ENCODE measurements at regions not wholly inside any gene's neighbourhood (a gene's known extent, or its start where the extent isn't known, plus 50 kb on each side); places are given as distances from the start of the nearest gene placed in this dataset.

DNA sequence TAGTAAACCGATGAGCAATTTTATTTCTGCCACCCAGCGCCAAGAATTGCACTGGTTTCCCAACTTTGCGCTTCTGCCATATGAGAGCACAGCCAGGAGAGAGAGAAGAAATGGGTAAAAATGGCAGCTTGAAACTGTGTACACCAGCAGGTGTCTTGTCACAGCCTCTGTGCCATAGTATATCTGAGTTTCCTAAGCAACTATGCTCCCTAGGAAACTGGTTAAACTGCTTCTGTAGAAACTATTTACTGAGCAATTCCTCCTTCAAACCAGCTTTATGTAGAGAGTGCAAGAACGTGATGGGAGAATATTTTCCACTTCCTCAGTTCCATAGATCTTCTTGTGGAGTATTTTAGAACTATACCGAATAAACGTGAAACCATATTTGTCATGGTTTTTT lies 1361.3 kb downstream of the PCDH9 start:
- TF ChIP-seq CTCF (conservative IDR thresholded peaks at IDR 0.05; ENCODE audit: low read depth in 2 of 2) (no peak), JUNB (IDR thresholded peaks at IDR 0.05; ENCODE audit: unreplicated experiment) (no peak), POLR2AphosphoS5 (IDR thresholded peaks at IDR 0.05; ENCODE audit: low read depth) (no peak), EZH2phosphoT487 (IDR thresholded peaks at IDR 0.05; ENCODE audit: unreplicated experiment) (no peak), REST (IDR thresholded peaks at IDR 0.05; ENCODE audit: unreplicated experiment) (no peak), EZH2 (IDR thresholded peaks at IDR 0.05; ENCODE audit: low read depth, unreplicated experiment) (no peak), NANOG (IDR thresholded peaks at IDR 0.05; ENCODE audit: borderline replicate concordance) (no peak), ZNF462 (CRISPR knock-in tag; IDR thresholded peaks at IDR 0.05) (no peak), CREB1 (CRISPR knock-in tag; IDR thresholded peaks at IDR 0.05; ENCODE audit: low read depth) (no peak), ZNF114 (CRISPR knock-in tag; IDR thresholded peaks at IDR 0.05) (no peak)

All from GM23338 (cell line).